Endothelial cell of umbilical vein (primary cell): ENCODE measurements at regions not wholly inside any gene's neighbourhood (a gene's known extent, or its start where the extent isn't known, plus 50 kb on each side); places are given as distances from the start of the nearest gene placed in this dataset.

Source experiments
- BruUV-seq: library from RNA; stranded (reverse); fragments of 400-500 nt; replicated peaks from 2 replicates; lab custom pipeline; 2021; lab: Mats Ljungman, UMichigan
- CTCF ChIA-PET: fragments of 300-600, 350-600 bp; sonication (Branson Sonifier 250); formaldehyde crosslinking; loops from one replicate; lab custom pipeline; 2021; ENCODE audit warnings: antibody characterized with exemption, inconsistent platforms; lab: Charles Lee
- POLR2A ChIA-PET: fragments of 300-600, 350-600 bp; sonication (Branson Sonifier 250); formaldehyde crosslinking; loops from one replicate; lab custom pipeline; 2021; ENCODE audit warnings: antibody characterized with exemption, inconsistent platforms; lab: Charles Lee
- DNase-seq: peaks from one replicate; pipeline ENCODE4 v3.0.0-alpha.2; 2011; ENCODE audit warnings: low read depth, low spot score
- FAIRE-seq: peaks from 2 replicates; lab custom pipeline; 2011; peaks lifted over from hg19 to GRCh38; lab: Jason Lieb, UNC
- H2AFZ ChIP-seq: 2 replicates; pipeline ENCODE4 v1.6.0; 2012; ENCODE audit warnings: low read depth, low read length, control low read depth, inconsistent platforms
- H3K27ac ChIP-seq: 2 replicates; pipeline ENCODE4 v1.5.1; 2011; ENCODE audit warnings: low read depth, mild to moderate bottlenecking, control low read depth, low read length, moderate library complexity; ENCODE audit not compliant: insufficient read depth
- H3K27me3 ChIP-seq, 2 experiments: 2 replicates each; pipeline versions ENCODE4 v1.6.0 to v1.6.1; 2011; ENCODE audit warnings: low read length in 2 of 2, mixed read lengths in 1 of 2; ENCODE audit not compliant: control insufficient read depth in 2 of 2, insufficient read depth in 2 of 2
- H3K36me3 ChIP-seq, 2 experiments: 2 replicates in 1 of 2; 3 replicates in 1 of 2; pipeline ENCODE4 v1.5.1; 2011; ENCODE audit warnings: low read length in 2 of 2, mild to moderate bottlenecking in 1 of 2, moderate library complexity in 1 of 2; ENCODE audit not compliant: control insufficient read depth in 2 of 2, insufficient read depth in 2 of 2; ENCODE audit errors: extremely low read depth in 1 of 2
- H3K4me1 ChIP-seq: 3 replicates; pipeline ENCODE4 v1.5.1; 2011; ENCODE audit warnings: mild to moderate bottlenecking, low read length; ENCODE audit not compliant: control insufficient read depth, insufficient read depth; ENCODE audit errors: extremely low read depth
- H3K4me2 ChIP-seq: 2 replicates; pipeline ENCODE4 v1.6.1; 2011; ENCODE audit warnings: low read length, control low read depth, mixed read lengths; ENCODE audit not compliant: insufficient read depth
- H3K4me3 ChIP-seq, 3 experiments: fragments of 200-600 bp in 1 of 3; sonication (generic), shearing (Covaris generic) in 1 of 3; replicated peaks in 1 of 3; 2 replicates each; pipeline ENCODE4 v1.5.1; 2011 to 2016; ENCODE audit warnings: control low read depth in 3 of 3, low read length in 3 of 3, mild to moderate bottlenecking in 2 of 3, inconsistent platforms in 1 of 3, low read depth in 1 of 3, moderate library complexity in 1 of 3; ENCODE audit not compliant: insufficient read depth in 1 of 3
- H3K79me2 ChIP-seq: 2 replicates; pipeline ENCODE4 v1.6.0; 2012; ENCODE audit warnings: low read length, inconsistent platforms; ENCODE audit not compliant: control insufficient read depth, insufficient read depth
- H3K9ac ChIP-seq: replicated peaks from 2 replicates; pipeline ENCODE3; 2011; ENCODE audit warnings: low read length, control low read depth; ENCODE audit not compliant: insufficient read depth; ENCODE audit errors: extremely low read depth
- H3K9me1 ChIP-seq: replicated peaks from 3 replicates; pipeline ENCODE4 v1.6.0; 2011; ENCODE audit warnings: mild to moderate bottlenecking, low read length; ENCODE audit not compliant: control insufficient read depth, insufficient read depth; ENCODE audit errors: extremely low read depth
- H3K9me3 ChIP-seq: replicated peaks from 2 replicates; pipeline ENCODE4 v1.5.1; 2012; ENCODE audit warnings: low read length, inconsistent platforms; ENCODE audit not compliant: control insufficient read depth, insufficient read depth
- H4K20me1 ChIP-seq: replicated peaks from 2 replicates; pipeline ENCODE3; 2011; ENCODE audit warnings: mild to moderate bottlenecking, low read length; ENCODE audit not compliant: control insufficient read depth, insufficient read depth; ENCODE audit errors: extremely low read depth
- EZH2 ChIP-seq: IDR thresholded peaks from 2 replicates; pipeline ENCODE4 v1.6.1; 2012; ENCODE audit warnings: borderline replicate concordance, low read depth, mild to moderate bottlenecking, moderate library complexity, low read length, inconsistent platforms; ENCODE audit not compliant: severe bottlenecking
- FOS ChIP-seq: IDR thresholded peaks from 2 replicates; pipeline ENCODE4 v1.6.1; 2011; ENCODE audit warnings: mild to moderate bottlenecking, low read length, moderate library complexity, borderline replicate concordance; ENCODE audit not compliant: insufficient read depth
- GATA2 ChIP-seq: IDR thresholded peaks from 2 replicates; pipeline ENCODE4 v1.7.0; 2011; ENCODE audit warnings: low read depth, mild to moderate bottlenecking, moderate library complexity, mixed read lengths, low read length; ENCODE audit not compliant: insufficient read length, insufficient read depth
- JUN ChIP-seq: IDR thresholded peaks from 2 replicates; pipeline ENCODE4 v1.6.1; 2011; ENCODE audit warnings: borderline replicate concordance, low read depth; ENCODE audit not compliant: insufficient read length, insufficient read depth
- MYC ChIP-seq: IDR thresholded peaks from one replicate; pipeline ENCODE4 v1.6.1; 2011; ENCODE audit warnings: mild to moderate bottlenecking, low read depth, low read length
- POLR2A ChIP-seq: IDR thresholded peaks from 2 replicates; pipeline ENCODE4 v1.6.1; 2012; ENCODE audit warnings: low read depth, mild to moderate bottlenecking, control low read depth, low read length
- POLR2AphosphoS5 ChIP-seq: IDR thresholded peaks from 2 replicates; pipeline ENCODE4 v1.6.1; 2012; ENCODE audit warnings: low read depth, mild to moderate bottlenecking, control low read depth, low read length, moderate library complexity; ENCODE audit not compliant: insufficient read depth
- dilution Hi-C: fragments of 300-500 bp; cut with MboI; formaldehyde crosslinking; loops from one replicate; pipeline ENCODE4 v1.15.0; 2019; ENCODE audit warnings: low sequenced_read_pairs; ENCODE audit not compliant: extremely low pct_ligation_motif_present
- intact Hi-C: fragments of 100-400 bp; cut with micrococcal nuclease; formaldehyde crosslinking; loops from one replicate; pipeline ENCODE4 v1.10.0; 2022
- TF ChIP-seq, protein P1 (sequence below), 2 donors: IDR thresholded peaks; 1 replicate in 1 of 2; 2 replicates in 1 of 2; pipeline ENCODE4 v1.5.1; 2011; ENCODE audit warnings: low read length in 2 of 2, mild to moderate bottlenecking in 2 of 2, moderate library complexity in 2 of 2, control low read depth in 1 of 2, inconsistent platforms in 1 of 2, low read depth in 1 of 2; ENCODE audit not compliant: insufficient read depth in 1 of 2; ENCODE audit errors: extremely low read depth in 1 of 2
- TF ChIP-seq, protein P2 (sequence below): IDR thresholded peaks from 2 replicates; pipeline ENCODE4 v1.6.1; 2011; ENCODE audit not compliant: insufficient read depth, insufficient read length

DNA sequence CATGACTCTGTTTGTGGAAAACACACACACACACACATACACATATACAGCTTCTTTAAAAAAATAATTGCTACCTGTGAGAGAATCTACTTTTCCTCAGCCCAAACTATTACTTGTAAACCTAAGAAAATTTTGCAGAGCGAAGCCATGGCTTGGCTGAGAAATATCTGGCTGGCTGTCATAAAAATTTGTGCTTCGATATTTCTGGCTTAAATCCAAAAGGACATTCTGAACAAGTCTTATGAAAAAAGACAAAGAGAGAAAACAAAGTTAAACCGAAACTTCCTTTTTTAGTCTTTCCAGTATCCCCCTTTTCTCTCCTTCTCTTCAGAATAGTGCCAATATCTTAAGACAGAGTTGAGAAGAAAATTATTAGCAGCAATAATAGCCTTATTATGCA lies 2048.0 kb downstream of the SUCLG1 start:
- CTCF ChIA-PET: no interaction called here
- Histone ChIP-seq H3K4me2 (peak overlapping the region; percentile 70), H4K20me1 (no peaks in the 10 kb centered on the region), H3K79me2 (no peaks in the 10 kb centered on the region), H3K4me3 (peak overlapping the region in 1 of 3 experiments; percentile 48), H3K27me3 (no peaks in the 10 kb centered on the region), H3K4me1 (peaks cover 5% of the 10 kb centered on the region), H3K27ac (no peak overlapping the region), H3K9ac (no peak overlapping the region), H3K9me3 (no peaks in the 10 kb centered on the region), H2AFZ (peak overlapping the region; percentile 59), H3K36me3 (no peaks in the 10 kb centered on the region), H3K9me1 (no peaks in the 10 kb centered on the region)
- BruUV-seq: no TSS peak
- intact Hi-C loops (loop anchor here (10.0 kb wide), 1 partner anchor 784 kb away; no protein-coding TSS in a partner anchor), dilution Hi-C loops (no loop called here)
- peak; percentile 42 for FAIRE-seq
- POLR2A ChIA-PET: no interaction called here
- no peak for TF ChIP-seq JUN
- no peak for TF ChIP-seq FOS
- TF ChIP-seq, protein P1, sequence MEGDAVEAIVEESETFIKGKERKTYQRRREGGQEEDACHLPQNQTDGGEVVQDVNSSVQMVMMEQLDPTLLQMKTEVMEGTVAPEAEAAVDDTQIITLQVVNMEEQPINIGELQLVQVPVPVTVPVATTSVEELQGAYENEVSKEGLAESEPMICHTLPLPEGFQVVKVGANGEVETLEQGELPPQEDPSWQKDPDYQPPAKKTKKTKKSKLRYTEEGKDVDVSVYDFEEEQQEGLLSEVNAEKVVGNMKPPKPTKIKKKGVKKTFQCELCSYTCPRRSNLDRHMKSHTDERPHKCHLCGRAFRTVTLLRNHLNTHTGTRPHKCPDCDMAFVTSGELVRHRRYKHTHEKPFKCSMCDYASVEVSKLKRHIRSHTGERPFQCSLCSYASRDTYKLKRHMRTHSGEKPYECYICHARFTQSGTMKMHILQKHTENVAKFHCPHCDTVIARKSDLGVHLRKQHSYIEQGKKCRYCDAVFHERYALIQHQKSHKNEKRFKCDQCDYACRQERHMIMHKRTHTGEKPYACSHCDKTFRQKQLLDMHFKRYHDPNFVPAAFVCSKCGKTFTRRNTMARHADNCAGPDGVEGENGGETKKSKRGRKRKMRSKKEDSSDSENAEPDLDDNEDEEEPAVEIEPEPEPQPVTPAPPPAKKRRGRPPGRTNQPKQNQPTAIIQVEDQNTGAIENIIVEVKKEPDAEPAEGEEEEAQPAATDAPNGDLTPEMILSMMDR (IDR thresholded peaks at IDR 0.05; ENCODE audit: extremely low read depth in 1 of 2, insufficient read depth in 1 of 2, low read depth in 1 of 2, low read length in 2 of 2): no peak
- TF ChIP-seq POLR2AphosphoS5: no peak
- TF ChIP-seq POLR2A: no peak
- TF ChIP-seq, protein P2, sequence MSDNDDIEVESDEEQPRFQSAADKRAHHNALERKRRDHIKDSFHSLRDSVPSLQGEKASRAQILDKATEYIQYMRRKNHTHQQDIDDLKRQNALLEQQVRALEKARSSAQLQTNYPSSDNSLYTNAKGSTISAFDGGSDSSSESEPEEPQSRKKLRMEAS: no peak
- no peak for TF ChIP-seq EZH2
- no peak for TF ChIP-seq GATA2
- TF ChIP-seq MYC: no peak
- DNase-seq: no peak
